Thyroid gland (tissue), 4 donors: ENCODE measurements at regions not wholly inside any gene's neighbourhood (a gene's known extent, or its start where the extent isn't known, plus 50 kb on each side); places are given as distances from the start of the nearest gene placed in this dataset.

Source experiments
- DNase-seq, 2 donors: peaks; one replicate each; pipeline ENCODE4 v3.0.0-alpha.2; 2019
- H3K27ac ChIP-seq, 3 donors: fragments of 200-600 bp; sonication (generic); 1 replicate in 2 of 3; 2 replicates in 1 of 3; pipeline ENCODE4 v1.5.1; 2016 to 2019; ENCODE audit warnings: mild to moderate bottlenecking in 1 of 3, moderate library complexity in 1 of 3
- H3K27me3 ChIP-seq: fragments of 200-600 bp; sonication (generic); one replicate; pipeline ENCODE4 v1.5.1; 2019
- H3K36me3 ChIP-seq, 2 donors: fragments of 200-600 bp; sonication (generic); one replicate each; pipeline ENCODE4 v1.5.1; 2016 to 2019
- H3K4me1 ChIP-seq, 2 donors: fragments of 200-600 bp; sonication (generic); one replicate each; pipeline ENCODE4 v1.5.1; 2017 to 2019
- H3K4me3 ChIP-seq, 3 donors: fragments of 200-600 bp; sonication (generic); replicated peaks in 1 of 3; 1 replicate in 2 of 3; 2 replicates in 1 of 3; pipeline ENCODE4 v1.5.1; 2016; ENCODE audit warnings: mild to moderate bottlenecking in 1 of 3
- H3K9me3 ChIP-seq: fragments of 200-600 bp; sonication (generic); one replicate; pipeline ENCODE4 v1.5.1; 2017
- POLR2A ChIP-seq, 2 donors: fragments of 450-650 bp; IDR thresholded peaks; one replicate each; pipeline ENCODE4 v1.6.1; 2017; ENCODE audit warnings: antibody characterized with exemption in 2 of 2, mild to moderate bottlenecking in 2 of 2, moderate library complexity in 1 of 2
- whole genome bisulfite sequencing, 2 donors: methylation state at CpG; one replicate each; pipeline ENCODE4 v1.1.5; 2017; 5-methylcytosine and 5-hydroxymethylcytosine counted together
- intact Hi-C: fragments of 100-400 bp; cut with DNase I; formaldehyde crosslinking; loops from one replicate; pipeline ENCODE4 v1.15.1; 2023
- TF ChIP-seq, protein P1 (sequence below), 6 experiments: fragments of 200-600 bp in 3 of 6; fragments of 450-650 bp in 3 of 6; sonication (generic) in 3 of 6; IDR thresholded peaks; one replicate each; pipeline ENCODE4 v1.5.1; 2016 to 2019; ENCODE audit warnings: antibody characterized with exemption in 6 of 6, mild to moderate bottlenecking in 2 of 6, inconsistent platforms in 1 of 6, moderate library complexity in 1 of 6

GRCh38 chr10:85039311-85039710 lies 710.9 kb downstream of the CCSER2 start:
- no peak for DNase-seq
- TF ChIP-seq POLR2A (IDR thresholded peaks at IDR 0.05), result no peak
- TF ChIP-seq, protein P1, sequence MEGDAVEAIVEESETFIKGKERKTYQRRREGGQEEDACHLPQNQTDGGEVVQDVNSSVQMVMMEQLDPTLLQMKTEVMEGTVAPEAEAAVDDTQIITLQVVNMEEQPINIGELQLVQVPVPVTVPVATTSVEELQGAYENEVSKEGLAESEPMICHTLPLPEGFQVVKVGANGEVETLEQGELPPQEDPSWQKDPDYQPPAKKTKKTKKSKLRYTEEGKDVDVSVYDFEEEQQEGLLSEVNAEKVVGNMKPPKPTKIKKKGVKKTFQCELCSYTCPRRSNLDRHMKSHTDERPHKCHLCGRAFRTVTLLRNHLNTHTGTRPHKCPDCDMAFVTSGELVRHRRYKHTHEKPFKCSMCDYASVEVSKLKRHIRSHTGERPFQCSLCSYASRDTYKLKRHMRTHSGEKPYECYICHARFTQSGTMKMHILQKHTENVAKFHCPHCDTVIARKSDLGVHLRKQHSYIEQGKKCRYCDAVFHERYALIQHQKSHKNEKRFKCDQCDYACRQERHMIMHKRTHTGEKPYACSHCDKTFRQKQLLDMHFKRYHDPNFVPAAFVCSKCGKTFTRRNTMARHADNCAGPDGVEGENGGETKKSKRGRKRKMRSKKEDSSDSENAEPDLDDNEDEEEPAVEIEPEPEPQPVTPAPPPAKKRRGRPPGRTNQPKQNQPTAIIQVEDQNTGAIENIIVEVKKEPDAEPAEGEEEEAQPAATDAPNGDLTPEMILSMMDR (IDR thresholded peaks at IDR 0.05), result no peak
- no peaks in the 10 kb centered on the region for H3K36me3 ChIP-seq
- no peaks in the 10 kb centered on the region for H3K27me3 ChIP-seq
- 91 to 100% methylated on average over 1 of the region's 1 CpG for WGBS, 2 donors
- intact Hi-C loops, result no loop called here
- H3K9me3 ChIP-seq, result no peaks in the 10 kb centered on the region
- H3K27ac ChIP-seq, result no peak overlapping the region
- no peak overlapping the region for H3K4me3 ChIP-seq
- H3K4me1 ChIP-seq, result peaks cover 6 to 14% of the 10 kb centered on the region in 2 donors

GRCh38 chr10:85043207-85043606 lies 714.8 kb downstream of the CCSER2 start:
- no peak for DNase-seq

DNA sequence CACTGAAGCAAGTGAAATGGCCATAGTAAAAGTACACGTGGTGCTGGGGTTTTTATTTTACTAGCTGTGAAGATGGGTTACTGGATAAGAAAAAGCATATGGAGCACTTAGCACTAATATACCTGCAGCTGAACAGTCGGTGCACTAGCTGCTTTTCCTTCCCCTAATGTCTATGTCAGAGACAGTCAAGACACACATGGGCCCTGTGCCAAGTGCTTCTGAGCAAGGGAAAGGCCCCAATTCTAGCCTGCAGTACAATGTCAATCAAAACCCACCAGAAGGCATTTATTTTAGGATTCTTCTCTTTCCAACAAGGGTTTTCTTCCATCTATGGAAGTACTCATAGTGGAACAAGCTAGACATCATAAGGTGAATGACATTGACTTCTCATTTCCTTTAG lies 716.7 kb downstream of the CCSER2 start:
- Histone ChIP-seq H3K9me3 (no peaks in the 10 kb centered on the region), H3K4me3 (no peak overlapping the region), H3K27me3 (no peaks in the 10 kb centered on the region), H3K4me1 (peaks cover 0 to 6% of the 10 kb centered on the region in 2 donors), H3K27ac (no peak overlapping the region), H3K36me3 (no peaks in the 10 kb centered on the region)
- 46 to 56% methylated on average over 2 of the region's 2 CpGs for WGBS, 2 donors
- DNase-seq, result peak; percentile 23 to 31
- intact Hi-C loops, result no loop called here
- TF ChIP-seq, protein P1 (IDR thresholded peaks at IDR 0.05), result no peak
- TF ChIP-seq POLR2A (IDR thresholded peaks at IDR 0.05), result no peak

More at GRCh38 chr10:85043207-85043606, 714.8 kb downstream of the CCSER2 start:
- intact Hi-C loops, result no loop called here
- TF ChIP-seq, protein P1 (IDR thresholded peaks at IDR 0.05), result no peak
- no peak for TF ChIP-seq POLR2A (IDR thresholded peaks at IDR 0.05)
- no peaks in the 10 kb centered on the region for H3K36me3 ChIP-seq
- no peak overlapping the region for H3K27ac ChIP-seq
- H3K4me3 ChIP-seq, result no peak overlapping the region
- 70 to 73% methylated on average over 5 of the region's 5 CpGs for WGBS, 2 donors
- H3K27me3 ChIP-seq, result no peaks in the 10 kb centered on the region
- H3K9me3 ChIP-seq, result no peaks in the 10 kb centered on the region
- peaks cover 0 to 6% of the 10 kb centered on the region in 2 donors for H3K4me1 ChIP-seq

GRCh38 chr10:85047170-85047834 lies 718.9 kb downstream of the CCSER2 start:
- Histone ChIP-seq H3K27ac (no peak overlapping the region), H3K36me3 (no peaks in the 10 kb centered on the region), H3K4me3 (no peak overlapping the region), H3K9me3 (no peaks in the 10 kb centered on the region), H3K27me3 (no peaks in the 10 kb centered on the region), H3K4me1 (peaks cover 0 to 6% of the 10 kb centered on the region in 2 donors)
- WGBS, 2 donors, result 80 to 86% methylated on average over 5 of the region's 5 CpGs
- TF ChIP-seq POLR2A (IDR thresholded peaks at IDR 0.05), result no peak
- TF ChIP-seq, protein P1 (IDR thresholded peaks at IDR 0.05), result no peak
- intact Hi-C loops, result no loop called here
- DNase-seq, result no peak

DNA sequence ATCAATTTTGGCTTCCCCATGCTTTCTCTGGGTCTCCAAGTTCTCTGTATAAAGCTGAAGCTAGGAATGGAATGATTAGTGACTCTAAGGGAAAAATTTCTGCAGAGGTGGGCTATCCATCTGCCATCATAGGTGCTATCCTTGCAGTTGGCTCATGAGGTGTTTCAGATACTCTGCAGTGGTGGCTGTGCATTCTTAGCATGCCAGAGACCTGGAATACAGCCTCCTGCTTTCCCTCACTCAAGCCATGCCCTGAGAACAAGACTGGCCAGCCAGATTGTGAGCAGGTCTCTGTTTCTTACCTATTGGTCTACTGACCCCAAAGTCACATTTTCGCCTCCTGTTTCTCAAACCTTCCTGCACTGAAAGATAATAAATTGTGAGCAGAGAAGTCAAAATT lies 719.6 kb downstream of the CCSER2 start:
- intact Hi-C loops, result no loop called here

More for the DNA sequence above, 719.6 kb downstream of the CCSER2 start:
- Histone ChIP-seq H3K9me3 (no peaks in the 10 kb centered on the region), H3K4me3 (no peak overlapping the region), H3K27ac (no peak overlapping the region), H3K4me1 (peaks cover 0 to 6% of the 10 kb centered on the region in 2 donors), H3K36me3 (no peaks in the 10 kb centered on the region), H3K27me3 (no peaks in the 10 kb centered on the region)
- TF ChIP-seq, protein P1 (IDR thresholded peaks at IDR 0.05), result no peak
- no peak for DNase-seq
- WGBS, 2 donors, result 87 to 100% methylated on average over 1 of the region's 1 CpG
